ENCODE measurements at regions not wholly inside any gene's neighbourhood (a gene's known extent, or its start where the extent isn't known, plus 50 kb on each side); places are given as distances from the start of the nearest gene placed in this dataset.

DNA sequence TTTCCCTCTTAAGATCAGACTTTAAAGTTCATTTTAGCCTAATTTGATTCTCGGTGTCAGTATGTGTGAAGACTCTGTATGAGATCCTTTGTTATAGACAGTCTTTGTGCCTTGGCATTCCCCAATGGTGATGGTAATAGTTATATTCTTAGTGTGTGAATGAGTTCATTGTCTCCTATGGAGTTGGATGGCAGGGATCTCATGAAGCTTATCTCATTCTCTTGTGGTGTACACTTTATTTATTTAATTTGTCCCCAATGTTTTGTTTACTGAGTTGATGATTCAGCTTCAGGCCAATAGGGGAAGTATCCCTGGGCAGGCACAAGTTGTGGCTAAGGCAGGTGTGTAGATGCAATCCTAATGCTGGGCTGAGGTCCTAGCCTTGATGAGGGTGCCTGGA lies 222.0 kb upstream of the DPPA4 start:
- 73 to 74% methylated on average over 1 of the region's 1 CpG for WGBS, 2 donors
- TF ChIP-seq, protein P1, sequence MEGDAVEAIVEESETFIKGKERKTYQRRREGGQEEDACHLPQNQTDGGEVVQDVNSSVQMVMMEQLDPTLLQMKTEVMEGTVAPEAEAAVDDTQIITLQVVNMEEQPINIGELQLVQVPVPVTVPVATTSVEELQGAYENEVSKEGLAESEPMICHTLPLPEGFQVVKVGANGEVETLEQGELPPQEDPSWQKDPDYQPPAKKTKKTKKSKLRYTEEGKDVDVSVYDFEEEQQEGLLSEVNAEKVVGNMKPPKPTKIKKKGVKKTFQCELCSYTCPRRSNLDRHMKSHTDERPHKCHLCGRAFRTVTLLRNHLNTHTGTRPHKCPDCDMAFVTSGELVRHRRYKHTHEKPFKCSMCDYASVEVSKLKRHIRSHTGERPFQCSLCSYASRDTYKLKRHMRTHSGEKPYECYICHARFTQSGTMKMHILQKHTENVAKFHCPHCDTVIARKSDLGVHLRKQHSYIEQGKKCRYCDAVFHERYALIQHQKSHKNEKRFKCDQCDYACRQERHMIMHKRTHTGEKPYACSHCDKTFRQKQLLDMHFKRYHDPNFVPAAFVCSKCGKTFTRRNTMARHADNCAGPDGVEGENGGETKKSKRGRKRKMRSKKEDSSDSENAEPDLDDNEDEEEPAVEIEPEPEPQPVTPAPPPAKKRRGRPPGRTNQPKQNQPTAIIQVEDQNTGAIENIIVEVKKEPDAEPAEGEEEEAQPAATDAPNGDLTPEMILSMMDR (IDR thresholded peaks at IDR 0.05): no peak
- H3K27ac ChIP-seq: no peak overlapping the region
- no peak overlapping the region for H3K4me3 ChIP-seq
- DNase-seq (no peak), ATAC-seq (no peak), FAIRE-seq (no peak)
- no peaks in the 10 kb centered on the region for H3K4me1 ChIP-seq
- no peaks in the 10 kb centered on the region for H3K9me3 ChIP-seq
- no peaks in the 10 kb centered on the region for H3K27me3 ChIP-seq
- no peaks in the 10 kb centered on the region for H3K36me3 ChIP-seq
- intact Hi-C loops (cut with DNase I): no loop called here

DNA sequence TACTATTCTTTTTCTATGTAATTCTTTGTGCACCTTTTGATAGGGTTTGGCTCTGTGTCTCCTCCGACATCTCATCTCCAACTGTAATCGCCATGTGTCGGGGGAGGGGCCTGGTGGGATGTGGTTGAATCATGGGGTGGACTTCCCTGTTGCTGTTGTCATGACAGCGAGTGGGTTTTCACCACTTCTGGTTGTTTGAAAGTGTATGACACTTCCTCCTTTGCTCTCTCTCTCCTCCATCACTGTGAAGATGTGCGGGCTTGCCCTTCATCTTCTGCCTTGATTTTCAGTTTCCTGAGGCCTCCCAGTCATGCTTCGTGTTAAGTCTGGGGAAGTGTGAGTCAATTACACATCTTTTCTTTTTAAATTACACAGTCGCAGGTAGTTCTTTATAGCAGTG lies 225.8 kb upstream of the DPPA4 start:
- Histone ChIP-seq H3K4me3 (no peak overlapping the region), H3K27me3 (no peaks in the 10 kb centered on the region), H3K4me1 (no peaks in the 10 kb centered on the region), H3K36me3 (no peaks in the 10 kb centered on the region), H3K9me3 (no peaks in the 10 kb centered on the region), H3K27ac (no peak overlapping the region)
- DNase-seq (no peak), FAIRE-seq (no peak), ATAC-seq (no peak)
- intact Hi-C loops (cut with DNase I): no loop called here
- TF ChIP-seq, protein P1 (IDR thresholded peaks at IDR 0.05): no peak
- WGBS, 2 donors: 65 to 71% methylated on average over 7 of the region's 7 CpGs

DNA sequence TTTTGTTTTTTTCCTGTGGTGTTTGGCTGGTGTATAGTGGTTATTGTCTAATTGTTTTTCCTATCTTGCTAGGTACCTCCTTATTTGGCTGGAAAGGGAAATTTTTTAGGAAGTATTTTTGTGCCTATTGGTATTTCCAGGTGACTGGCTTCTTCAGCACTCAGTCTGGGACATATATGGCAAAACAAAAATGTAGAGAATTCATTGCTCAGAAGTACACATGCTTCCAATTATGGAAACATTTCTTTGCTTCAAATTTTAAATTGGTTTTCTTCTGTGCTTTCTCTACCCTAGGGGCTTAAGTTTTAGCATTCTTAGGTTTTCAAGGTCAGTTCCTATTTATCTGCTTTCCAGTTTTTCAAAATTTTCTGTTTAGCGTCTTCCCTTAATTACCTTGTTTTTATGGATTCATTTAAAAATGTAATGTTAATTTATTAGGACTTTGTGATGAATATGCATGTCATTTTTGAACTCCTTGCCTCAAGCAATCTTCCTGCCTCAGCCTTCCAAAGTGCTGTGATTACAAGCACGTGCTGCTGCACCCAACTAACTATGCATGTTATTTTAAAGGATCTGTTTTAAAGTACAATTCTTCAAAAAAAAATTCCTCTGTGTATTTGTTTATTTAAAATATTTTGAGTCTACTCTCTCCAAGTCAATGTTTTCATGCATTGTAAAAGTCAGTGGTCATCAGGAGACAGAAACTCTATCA lies 231.9 kb upstream of the DPPA4 start:
- intact Hi-C loops (cut with DNase I): no loop called here
- Histone ChIP-seq H3K4me3 (no peak overlapping the region), H3K27ac (no peak overlapping the region), H3K4me1 (no peaks in the 10 kb centered on the region), H3K36me3 (no peaks in the 10 kb centered on the region), H3K27me3 (no peaks in the 10 kb centered on the region), H3K9me3 (no peaks in the 10 kb centered on the region)
- FAIRE-seq (no peak), DNase-seq (no peak), ATAC-seq (no peak)
- 53 to 60% methylated on average over 2 of the region's 2 CpGs for WGBS, 2 donors
- TF ChIP-seq, protein P1 (IDR thresholded peaks at IDR 0.05): no peak

DNA sequence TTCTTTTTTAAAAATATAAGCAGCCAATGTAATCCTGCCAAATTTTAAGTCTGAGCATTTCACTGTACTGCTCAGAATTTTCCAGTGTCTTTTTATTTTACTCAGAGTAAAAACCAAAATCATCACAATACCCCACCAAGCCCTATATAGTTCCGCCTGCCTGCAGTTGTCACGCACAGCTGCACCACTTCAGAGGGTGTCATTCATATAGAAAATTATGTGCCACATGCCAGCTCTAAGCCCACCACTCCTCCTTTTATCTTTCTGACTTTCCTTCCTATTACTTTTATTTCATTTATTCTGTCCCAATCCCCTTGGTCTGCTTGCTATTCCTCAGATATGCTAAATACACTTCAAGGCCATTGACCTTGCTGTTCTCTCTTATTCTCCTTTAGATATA lies 233.1 kb upstream of the DPPA4 start:
- H3K4me1 ChIP-seq: no peaks in the 10 kb centered on the region
- no peaks in the 10 kb centered on the region for H3K36me3 ChIP-seq
- H3K9me3 ChIP-seq: no peaks in the 10 kb centered on the region
- no peak overlapping the region for H3K27ac ChIP-seq
- H3K4me3 ChIP-seq: no peak overlapping the region
- DNase-seq (no peak), FAIRE-seq (no peak), ATAC-seq (no peak)
- no peaks in the 10 kb centered on the region for H3K27me3 ChIP-seq
- intact Hi-C loops (cut with DNase I): no loop called here
- 92 to 93% methylated on average over 2 of the region's 2 CpGs for WGBS, 2 donors
- TF ChIP-seq, protein P1 (IDR thresholded peaks at IDR 0.05): no peak

DNA sequence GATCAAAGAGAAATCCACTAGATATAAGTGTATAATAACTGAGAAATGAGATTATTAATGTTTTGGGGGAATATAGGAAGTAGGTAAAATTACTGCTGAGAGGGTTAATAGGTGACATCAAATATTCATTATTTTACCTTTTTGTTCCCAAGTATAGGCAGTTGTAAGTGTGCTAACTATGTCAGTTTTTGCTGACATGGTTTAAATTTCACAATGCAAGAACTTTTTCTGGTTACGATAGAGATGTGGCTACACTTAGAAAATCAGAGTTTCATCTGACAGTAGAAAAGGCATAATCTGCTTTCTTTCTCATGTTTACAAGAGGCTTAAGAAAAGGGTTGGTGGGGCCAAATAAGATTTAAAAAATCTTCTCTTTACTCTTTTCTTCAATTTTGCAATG lies 235.0 kb upstream of the DPPA4 start:
- Histone ChIP-seq H3K36me3 (no peaks in the 10 kb centered on the region), H3K27me3 (no peaks in the 10 kb centered on the region), H3K4me1 (no peaks in the 10 kb centered on the region), H3K27ac (no peak overlapping the region), H3K4me3 (no peak overlapping the region), H3K9me3 (no peaks in the 10 kb centered on the region)
- FAIRE-seq (no peak), ATAC-seq (no peak), DNase-seq (no peak)
- intact Hi-C loops (cut with DNase I): no loop called here
- TF ChIP-seq, protein P1 (IDR thresholded peaks at IDR 0.05): no peak
- WGBS, 2 donors: 85 to 91% methylated on average over 1 of the region's 1 CpG

Measured in pancreas (tissue), 10 donors.